ENCODE measurements at regions not wholly inside any gene's neighbourhood (a gene's known extent, or its start where the extent isn't known, plus 50 kb on each side); places are given as distances from the start of the nearest gene placed in this dataset.
A peak's percentile ranks its signal among the peaks of the same experiment; 100 is the strongest.

DNA sequence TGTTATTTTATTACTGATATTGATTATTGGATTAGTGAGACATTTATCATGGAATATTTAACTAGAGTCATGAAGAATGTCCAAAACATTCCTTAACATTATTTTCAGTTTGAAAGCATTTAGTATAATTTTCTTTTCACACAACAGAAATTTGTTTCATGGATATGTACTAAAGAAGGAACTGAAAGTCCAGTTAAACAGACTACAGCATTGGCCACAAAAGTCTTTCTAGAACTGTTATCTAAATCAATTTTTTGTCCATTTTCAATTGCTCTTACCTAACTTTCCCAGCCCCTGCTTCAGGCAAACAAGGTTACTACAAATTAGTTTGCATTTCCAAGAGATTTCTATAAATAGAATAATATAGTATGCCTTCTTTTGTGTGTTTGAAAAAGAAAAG, 1018.0 kb upstream of the PCDH20 start (continued):
- TF ChIP-seq, protein P1, sequence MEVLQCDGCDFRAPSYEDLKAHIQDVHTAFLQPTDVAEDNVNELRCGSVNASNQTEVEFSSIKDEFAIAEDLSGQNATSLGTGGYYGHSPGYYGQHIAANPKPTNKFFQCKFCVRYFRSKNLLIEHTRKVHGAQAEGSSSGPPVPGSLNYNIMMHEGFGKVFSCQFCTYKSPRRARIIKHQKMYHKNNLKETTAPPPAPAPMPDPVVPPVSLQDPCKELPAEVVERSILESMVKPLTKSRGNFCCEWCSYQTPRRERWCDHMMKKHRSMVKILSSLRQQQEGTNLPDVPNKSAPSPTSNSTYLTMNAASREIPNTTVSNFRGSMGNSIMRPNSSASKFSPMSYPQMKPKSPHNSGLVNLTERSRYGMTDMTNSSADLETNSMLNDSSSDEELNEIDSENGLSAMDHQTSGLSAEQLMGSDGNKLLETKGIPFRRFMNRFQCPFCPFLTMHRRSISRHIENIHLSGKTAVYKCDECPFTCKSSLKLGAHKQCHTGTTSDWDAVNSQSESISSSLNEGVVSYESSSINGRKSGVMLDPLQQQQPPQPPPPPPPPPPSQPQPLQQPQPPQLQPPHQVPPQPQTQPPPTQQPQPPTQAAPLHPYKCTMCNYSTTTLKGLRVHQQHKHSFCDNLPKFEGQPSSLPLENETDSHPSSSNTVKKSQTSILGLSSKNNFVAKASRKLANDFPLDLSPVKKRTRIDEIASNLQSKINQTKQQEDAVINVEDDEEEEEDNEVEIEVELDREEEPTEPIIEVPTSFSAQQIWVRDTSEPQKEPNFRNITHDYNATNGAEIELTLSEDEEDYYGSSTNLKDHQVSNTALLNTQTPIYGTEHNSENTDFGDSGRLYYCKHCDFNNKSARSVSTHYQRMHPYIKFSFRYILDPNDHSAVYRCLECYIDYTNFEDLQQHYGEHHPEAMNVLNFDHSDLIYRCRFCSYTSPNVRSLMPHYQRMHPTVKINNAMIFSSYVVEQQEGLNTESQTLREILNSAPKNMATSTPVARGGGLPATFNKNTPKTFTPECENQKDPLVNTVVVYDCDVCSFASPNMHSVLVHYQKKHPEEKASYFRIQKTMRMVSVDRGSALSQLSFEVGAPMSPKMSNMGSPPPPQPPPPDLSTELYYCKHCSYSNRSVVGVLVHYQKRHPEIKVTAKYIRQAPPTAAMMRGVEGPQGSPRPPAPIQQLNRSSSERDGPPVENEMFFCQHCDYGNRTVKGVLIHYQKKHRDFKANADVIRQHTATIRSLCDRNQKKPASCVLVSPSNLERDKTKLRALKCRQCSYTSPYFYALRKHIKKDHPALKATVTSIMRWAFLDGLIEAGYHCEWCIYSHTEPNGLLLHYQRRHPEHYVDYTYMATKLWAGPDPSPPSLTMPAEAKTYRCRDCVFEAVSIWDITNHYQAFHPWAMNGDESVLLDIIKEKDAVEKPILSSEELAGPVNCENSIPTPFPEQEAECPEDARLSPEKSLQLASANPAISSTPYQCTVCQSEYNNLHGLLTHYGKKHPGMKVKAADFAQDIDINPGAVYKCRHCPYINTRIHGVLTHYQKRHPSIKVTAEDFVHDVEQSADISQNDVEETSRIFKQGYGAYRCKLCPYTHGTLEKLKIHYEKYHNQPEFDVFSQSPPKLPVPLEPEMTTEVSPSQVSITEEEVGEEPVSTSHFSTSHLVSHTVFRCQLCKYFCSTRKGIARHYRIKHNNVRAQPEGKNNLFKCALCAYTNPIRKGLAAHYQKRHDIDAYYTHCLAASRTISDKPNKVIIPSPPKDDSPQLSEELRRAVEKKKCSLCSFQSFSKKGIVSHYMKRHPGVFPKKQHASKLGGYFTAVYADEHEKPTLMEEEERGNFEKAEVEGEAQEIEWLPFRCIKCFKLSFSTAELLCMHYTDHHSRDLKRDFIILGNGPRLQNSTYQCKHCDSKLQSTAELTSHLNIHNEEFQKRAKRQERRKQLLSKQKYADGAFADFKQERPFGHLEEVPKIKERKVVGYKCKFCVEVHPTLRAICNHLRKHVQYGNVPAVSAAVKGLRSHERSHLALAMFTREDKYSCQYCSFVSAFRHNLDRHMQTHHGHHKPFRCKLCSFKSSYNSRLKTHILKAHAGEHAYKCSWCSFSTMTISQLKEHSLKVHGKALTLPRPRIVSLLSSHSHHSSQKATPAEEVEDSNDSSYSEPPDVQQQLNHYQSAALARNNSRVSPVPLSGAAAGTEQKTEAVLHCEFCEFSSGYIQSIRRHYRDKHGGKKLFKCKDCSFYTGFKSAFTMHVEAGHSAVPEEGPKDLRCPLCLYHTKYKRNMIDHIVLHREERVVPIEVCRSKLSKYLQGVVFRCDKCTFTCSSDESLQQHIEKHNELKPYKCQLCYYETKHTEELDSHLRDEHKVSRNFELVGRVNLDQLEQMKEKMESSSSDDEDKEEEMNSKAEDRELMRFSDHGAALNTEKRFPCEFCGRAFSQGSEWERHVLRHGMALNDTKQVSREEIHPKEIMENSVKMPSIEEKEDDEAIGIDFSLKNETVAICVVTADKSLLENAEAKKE (CRISPR knock-in tag; IDR thresholded peaks at IDR 0.05), result no peak
- no peak for TF ChIP-seq EZH2phosphoT487 (IDR thresholded peaks at IDR 0.05; ENCODE audit: unreplicated experiment)
- no peak for TF ChIP-seq ZNF331 (CRISPR knock-in tag; IDR thresholded peaks at IDR 0.05; ENCODE audit: low read depth)
- no peak for TF ChIP-seq JUNB (IDR thresholded peaks at IDR 0.05; ENCODE audit: unreplicated experiment)
- TF ChIP-seq, protein P2, sequence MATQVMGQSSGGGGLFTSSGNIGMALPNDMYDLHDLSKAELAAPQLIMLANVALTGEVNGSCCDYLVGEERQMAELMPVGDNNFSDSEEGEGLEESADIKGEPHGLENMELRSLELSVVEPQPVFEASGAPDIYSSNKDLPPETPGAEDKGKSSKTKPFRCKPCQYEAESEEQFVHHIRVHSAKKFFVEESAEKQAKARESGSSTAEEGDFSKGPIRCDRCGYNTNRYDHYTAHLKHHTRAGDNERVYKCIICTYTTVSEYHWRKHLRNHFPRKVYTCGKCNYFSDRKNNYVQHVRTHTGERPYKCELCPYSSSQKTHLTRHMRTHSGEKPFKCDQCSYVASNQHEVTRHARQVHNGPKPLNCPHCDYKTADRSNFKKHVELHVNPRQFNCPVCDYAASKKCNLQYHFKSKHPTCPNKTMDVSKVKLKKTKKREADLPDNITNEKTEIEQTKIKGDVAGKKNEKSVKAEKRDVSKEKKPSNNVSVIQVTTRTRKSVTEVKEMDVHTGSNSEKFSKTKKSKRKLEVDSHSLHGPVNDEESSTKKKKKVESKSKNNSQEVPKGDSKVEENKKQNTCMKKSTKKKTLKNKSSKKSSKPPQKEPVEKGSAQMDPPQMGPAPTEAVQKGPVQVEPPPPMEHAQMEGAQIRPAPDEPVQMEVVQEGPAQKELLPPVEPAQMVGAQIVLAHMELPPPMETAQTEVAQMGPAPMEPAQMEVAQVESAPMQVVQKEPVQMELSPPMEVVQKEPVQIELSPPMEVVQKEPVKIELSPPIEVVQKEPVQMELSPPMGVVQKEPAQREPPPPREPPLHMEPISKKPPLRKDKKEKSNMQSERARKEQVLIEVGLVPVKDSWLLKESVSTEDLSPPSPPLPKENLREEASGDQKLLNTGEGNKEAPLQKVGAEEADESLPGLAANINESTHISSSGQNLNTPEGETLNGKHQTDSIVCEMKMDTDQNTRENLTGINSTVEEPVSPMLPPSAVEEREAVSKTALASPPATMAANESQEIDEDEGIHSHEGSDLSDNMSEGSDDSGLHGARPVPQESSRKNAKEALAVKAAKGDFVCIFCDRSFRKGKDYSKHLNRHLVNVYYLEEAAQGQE (IDR thresholded peaks at IDR 0.05; ENCODE audit: unreplicated experiment), result no peak
- TF ChIP-seq STAT1 (IDR thresholded peaks at IDR 0.05; ENCODE audit: unreplicated experiment), result no peak

DNA sequence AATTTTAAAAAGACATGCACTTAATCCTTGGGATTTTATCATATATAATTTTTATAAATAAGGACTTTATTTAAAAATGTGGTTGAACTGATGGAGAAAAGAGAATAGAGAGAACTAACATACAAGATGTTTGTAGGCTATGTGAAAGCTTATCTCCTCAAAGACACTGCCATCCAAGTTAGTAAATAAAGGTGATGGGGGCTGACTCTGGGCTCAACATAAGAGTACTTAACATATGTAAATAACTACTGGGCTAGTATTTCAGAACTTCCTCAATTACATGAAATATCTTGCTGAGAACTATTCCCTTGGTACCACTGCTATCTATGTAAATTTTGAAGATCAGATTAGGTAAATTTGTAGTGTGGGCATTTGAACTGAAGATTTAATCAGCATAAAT, 1017.3 kb upstream of the PCDH20 start:
- Mint-ChIP-seq H3K27ac (peak overlapping the region; percentile 79), H3K4me3 (no peak overlapping the region), H3K27me3 (ENCODE audit: insufficient read depth, low read depth, poor library complexity) (no peaks in the 10 kb centered on the region), H3K9me3 (no peaks in the 10 kb centered on the region), H3K4me1 (peaks cover 4% of the 10 kb centered on the region), H3K36me3 (ENCODE audit: low read depth) (no peaks in the 10 kb centered on the region)
- Histone ChIP-seq H4K20me1 (replicated peaks; ENCODE audit: insufficient read depth) (no peaks in the 10 kb centered on the region), H3K4me2 (no peak overlapping the region), H3K4me1 (ENCODE audit: insufficient read depth) (peaks cover 9% of the 10 kb centered on the region), H3K79me2 (replicated peaks; ENCODE audit: insufficient read depth) (no peaks in the 10 kb centered on the region), H3F3A (replicated peaks; ENCODE audit: low read depth) (no peaks in the 10 kb centered on the region), H3K27me3 (ENCODE audit: insufficient read depth) (no peaks in the 10 kb centered on the region), H3K36me3 (ENCODE audit: insufficient read depth) (no peaks in the 10 kb centered on the region), H2AFZ (no peak overlapping the region), H3K4me3 (no peak overlapping the region), H3K27ac (ENCODE audit: low read depth) (no peak overlapping the region), H3K9me2 (ENCODE audit: insufficient read depth) (no peaks in the 10 kb centered on the region)
- ATAC-seq (peak; percentile 43; the same call in 1 of the 3 replicates), DNase-seq (ENCODE audit: low spot score) (peak; percentile 38)
- TF ChIP-seq, protein P3, sequence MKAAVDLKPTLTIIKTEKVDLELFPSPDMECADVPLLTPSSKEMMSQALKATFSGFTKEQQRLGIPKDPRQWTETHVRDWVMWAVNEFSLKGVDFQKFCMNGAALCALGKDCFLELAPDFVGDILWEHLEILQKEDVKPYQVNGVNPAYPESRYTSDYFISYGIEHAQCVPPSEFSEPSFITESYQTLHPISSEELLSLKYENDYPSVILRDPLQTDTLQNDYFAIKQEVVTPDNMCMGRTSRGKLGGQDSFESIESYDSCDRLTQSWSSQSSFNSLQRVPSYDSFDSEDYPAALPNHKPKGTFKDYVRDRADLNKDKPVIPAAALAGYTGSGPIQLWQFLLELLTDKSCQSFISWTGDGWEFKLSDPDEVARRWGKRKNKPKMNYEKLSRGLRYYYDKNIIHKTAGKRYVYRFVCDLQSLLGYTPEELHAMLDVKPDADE (IDR thresholded peaks at IDR 0.05), result no peak
- TF ChIP-seq CREB1 (CRISPR knock-in tag; IDR thresholded peaks at IDR 0.05; ENCODE audit: low read depth) (no peak), EZH2phosphoT487 (IDR thresholded peaks at IDR 0.05; ENCODE audit: unreplicated experiment) (no peak), ZNF114 (CRISPR knock-in tag; IDR thresholded peaks at IDR 0.05) (no peak)
- TF ChIP-seq, protein P4, sequence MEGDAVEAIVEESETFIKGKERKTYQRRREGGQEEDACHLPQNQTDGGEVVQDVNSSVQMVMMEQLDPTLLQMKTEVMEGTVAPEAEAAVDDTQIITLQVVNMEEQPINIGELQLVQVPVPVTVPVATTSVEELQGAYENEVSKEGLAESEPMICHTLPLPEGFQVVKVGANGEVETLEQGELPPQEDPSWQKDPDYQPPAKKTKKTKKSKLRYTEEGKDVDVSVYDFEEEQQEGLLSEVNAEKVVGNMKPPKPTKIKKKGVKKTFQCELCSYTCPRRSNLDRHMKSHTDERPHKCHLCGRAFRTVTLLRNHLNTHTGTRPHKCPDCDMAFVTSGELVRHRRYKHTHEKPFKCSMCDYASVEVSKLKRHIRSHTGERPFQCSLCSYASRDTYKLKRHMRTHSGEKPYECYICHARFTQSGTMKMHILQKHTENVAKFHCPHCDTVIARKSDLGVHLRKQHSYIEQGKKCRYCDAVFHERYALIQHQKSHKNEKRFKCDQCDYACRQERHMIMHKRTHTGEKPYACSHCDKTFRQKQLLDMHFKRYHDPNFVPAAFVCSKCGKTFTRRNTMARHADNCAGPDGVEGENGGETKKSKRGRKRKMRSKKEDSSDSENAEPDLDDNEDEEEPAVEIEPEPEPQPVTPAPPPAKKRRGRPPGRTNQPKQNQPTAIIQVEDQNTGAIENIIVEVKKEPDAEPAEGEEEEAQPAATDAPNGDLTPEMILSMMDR (conservative IDR thresholded peaks at IDR 0.05; ENCODE audit: low read depth in 2 of 2), result no peak

Measured in GM23338 (cell line).